ENCODE measurements at regions not wholly inside any gene's neighbourhood (a gene's known extent, or its start where the extent isn't known, plus 50 kb on each side); places are given as distances from the start of the nearest gene placed in this dataset.

- Histone ChIP-seq H3K9me3 (no peaks in the 10 kb centered on the region), H3K27ac (no peak overlapping the region), H3K27me3 (no peaks in the 10 kb centered on the region), H3K4me3 (no peak overlapping the region), H3K36me3 (no peaks in the 10 kb centered on the region), H3K4me1 (no peaks in the 10 kb centered on the region)
- no peak for DNase-seq (ENCODE audit: low spot score in 2 of 2)
- TF ChIP-seq CTCF (IDR thresholded peaks at IDR 0.05): no peak
- no peak for TF ChIP-seq POLR2AphosphoS5 (IDR thresholded peaks at IDR 0.05)
- TF ChIP-seq POLR2A (IDR thresholded peaks at IDR 0.05): no peak
- intact Hi-C loops (cut with DNase I; ENCODE audit: low total_unique reads): no loop called here
Measured at GRCh38 chr6:22082218-22082617, 214.6 kb downstream of the PRL start.

GRCh38 chr6:22083119-22083518, 213.7 kb downstream of the PRL start:
- H3K27me3 ChIP-seq: no peaks in the 10 kb centered on the region
- intact Hi-C loops (cut with DNase I; ENCODE audit: low total_unique reads): no loop called here
- no peak overlapping the region for H3K4me3 ChIP-seq
- H3K9me3 ChIP-seq: no peaks in the 10 kb centered on the region
- TF ChIP-seq POLR2A (IDR thresholded peaks at IDR 0.05) (no peak), CTCF (IDR thresholded peaks at IDR 0.05) (no peak), POLR2AphosphoS5 (IDR thresholded peaks at IDR 0.05) (no peak)
- no peaks in the 10 kb centered on the region for H3K4me1 ChIP-seq
- no peak overlapping the region for H3K27ac ChIP-seq
- H3K36me3 ChIP-seq: no peaks in the 10 kb centered on the region
- DNase-seq (ENCODE audit: low spot score in 2 of 2): no peak

- Histone ChIP-seq H3K4me1 (no peaks in the 10 kb centered on the region), H3K4me3 (no peak overlapping the region), H3K36me3 (no peaks in the 10 kb centered on the region), H3K9me3 (no peaks in the 10 kb centered on the region), H3K27me3 (no peaks in the 10 kb centered on the region), H3K27ac (no peak overlapping the region)
- intact Hi-C loops (cut with DNase I; ENCODE audit: low total_unique reads): no loop called here
- DNase-seq (ENCODE audit: low spot score in 2 of 2): no peak
- no peak for TF ChIP-seq POLR2AphosphoS5 (IDR thresholded peaks at IDR 0.05)
- TF ChIP-seq CTCF (IDR thresholded peaks at IDR 0.05): no peak
- TF ChIP-seq POLR2A (IDR thresholded peaks at IDR 0.05): no peak
Measured at GRCh38 chr6:22087960-22088706, 208.7 kb downstream of the PRL start.

- no peaks in the 10 kb centered on the region for H3K9me3 ChIP-seq
- no peak for TF ChIP-seq CTCF (IDR thresholded peaks at IDR 0.05)
- no peak for TF ChIP-seq POLR2AphosphoS5 (IDR thresholded peaks at IDR 0.05)
- intact Hi-C loops (cut with DNase I; ENCODE audit: low total_unique reads): no loop called here
Measured at GRCh38 chr6:22091424-22091948, 205.3 kb downstream of the PRL start.

GRCh38 chr6:22095836-22096235, 201.0 kb downstream of the PRL start:
- H3K4me3 ChIP-seq: no peak overlapping the region
- H3K27ac ChIP-seq: no peak overlapping the region
- no peak for TF ChIP-seq CTCF (IDR thresholded peaks at IDR 0.05)
- no peak for TF ChIP-seq POLR2AphosphoS5 (IDR thresholded peaks at IDR 0.05)
- no peak for TF ChIP-seq POLR2A (IDR thresholded peaks at IDR 0.05)
- intact Hi-C loops (cut with DNase I; ENCODE audit: low total_unique reads): no loop called here
- H3K27me3 ChIP-seq: no peaks in the 10 kb centered on the region
- H3K4me1 ChIP-seq: no peaks in the 10 kb centered on the region
- H3K9me3 ChIP-seq: no peaks in the 10 kb centered on the region
- DNase-seq (ENCODE audit: low spot score in 2 of 2): no peak
- H3K36me3 ChIP-seq: no peaks in the 10 kb centered on the region

More at GRCh38 chr6:22091424-22091948, 205.3 kb downstream of the PRL start:
- Histone ChIP-seq H3K36me3 (no peaks in the 10 kb centered on the region), H3K4me3 (no peak overlapping the region), H3K27me3 (no peaks in the 10 kb centered on the region), H3K4me1 (no peaks in the 10 kb centered on the region), H3K27ac (no peak overlapping the region)
- DNase-seq (ENCODE audit: low spot score in 2 of 2): no peak

Measured in breast epithelium (tissue), 4 donors.